Activated CD4-positive, alpha-beta T cell treated with anti-CD3 and anti-CD28 coated beads for 36 hours (primary cell): ENCODE measurements at regions not wholly inside any gene's neighbourhood (a gene's known extent, or its start where the extent isn't known, plus 50 kb on each side); places are given as distances from the start of the nearest gene placed in this dataset.

ENCODE experiments used
- ATAC-seq: fragments of 200-7000 bp; cut with Tn5 transposase; one replicate; pipeline ENCODE4 v1.10.0; 2021; ENCODE audit warnings: mild to moderate bottlenecking, moderate library complexity
- CTCF ChIA-PET: fragments of 350-600 bp; sonication (Branson Sonifier 250); formaldehyde crosslinking; loops from one replicate; lab custom pipeline; 2021; ENCODE audit warnings: antibody characterized with exemption; lab: Charles Lee
- POLR2A ChIA-PET: fragments of 350-600 bp; sonication (Branson Sonifier 250); formaldehyde crosslinking; loops from one replicate; lab custom pipeline; 2021; ENCODE audit warnings: antibody characterized with exemption, inconsistent platforms; lab: Charles Lee
- DNase-seq: peaks from one replicate; pipeline ENCODE4 v3.0.0-alpha.2; 2020
- H3K27ac Mint-ChIP-seq: one replicate; pipeline ENCODE4 v1.8.0; 2021; ENCODE audit warnings: mixed read lengths
- H3K27me3 Mint-ChIP-seq: one replicate; pipeline ENCODE4 v1.8.0; 2021; ENCODE audit warnings: mixed read lengths
- H3K36me3 Mint-ChIP-seq: one replicate; pipeline ENCODE4 v1.8.0; 2021; ENCODE audit warnings: low read depth, mixed read lengths
- H3K4me1 Mint-ChIP-seq: one replicate; pipeline ENCODE4 v1.8.0; 2021; ENCODE audit warnings: mixed read lengths
- H3K4me3 Mint-ChIP-seq: one replicate; pipeline ENCODE4 v1.8.0; 2021; ENCODE audit warnings: mild to moderate bottlenecking, moderate library complexity, mixed read lengths
- H3K9me3 Mint-ChIP-seq: one replicate; pipeline ENCODE4 v1.8.0; 2021; ENCODE audit warnings: low read depth, mixed read lengths
- intact Hi-C, 2 experiments: fragments of 100-400 bp; cut with DNase I in 1 of 2; cut with micrococcal nuclease in 1 of 2; formaldehyde crosslinking; loops; one replicate each; pipeline versions ENCODE4 v1.14.2 to v1.15.1; 2022 to 2024; cut with DNase I, micrococcal nuclease

GRCh38 chr3:40593351-40593750, 68.6 kb downstream of the ZNF621 start:
- H3K4me1 Mint-ChIP-seq = peaks cover 3% of the 10 kb centered on the region
- intact Hi-C loops = no loop called here
- POLR2A ChIA-PET = no interaction called here
- peaks cover 16% of the 10 kb centered on the region for H3K27me3 Mint-ChIP-seq
- no peaks in the 10 kb centered on the region for H3K36me3 Mint-ChIP-seq
- H3K9me3 Mint-ChIP-seq = no peaks in the 10 kb centered on the region
- H3K4me3 Mint-ChIP-seq = no peak overlapping the region
- CTCF ChIA-PET = interaction anchor here (1.0 kb wide), 1 partner anchor 9 kb away, joined by 3 read pairs; no protein-coding TSS in a partner anchor
- H3K27ac Mint-ChIP-seq = no peak overlapping the region
- no peak for DNase-seq
- ATAC-seq = no peak

GRCh38 chr3:40597441-40597840, 72.7 kb downstream of the ZNF621 start:
- Mint-ChIP-seq H3K4me3 (no peak overlapping the region), H3K27ac (no peak overlapping the region), H3K4me1 (peaks cover 7% of the 10 kb centered on the region), H3K27me3 (peaks cover 25% of the 10 kb centered on the region), H3K9me3 (no peaks in the 10 kb centered on the region), H3K36me3 (no peaks in the 10 kb centered on the region)
- ATAC-seq (peak; percentile 74), DNase-seq (peak; percentile 13)
- POLR2A ChIA-PET = interaction anchor here (0.6 kb wide), 1 partner anchor 109 kb away, joined by 3 read pairs; no protein-coding TSS in a partner anchor
- intact Hi-C loops = no loop called here
- CTCF ChIA-PET = no interaction called here

GRCh38 chr3:40598338-40598737, 73.6 kb downstream of the ZNF621 start:
- Mint-ChIP-seq H3K27ac (no peak overlapping the region), H3K4me3 (no peak overlapping the region), H3K27me3 (peaks cover 25% of the 10 kb centered on the region), H3K9me3 (no peaks in the 10 kb centered on the region), H3K4me1 (peaks cover 7% of the 10 kb centered on the region), H3K36me3 (no peaks in the 10 kb centered on the region)
- ChIA-PET CTCF (interaction anchor here (0.9 to 1.1 kb wide), 2 partner anchors 13 to 16 kb away, joined by 3 read pairs; no protein-coding TSS in a partner anchor), POLR2A (no interaction called here)
- intact Hi-C loops = no loop called here
- ATAC-seq (peak; percentile 30), DNase-seq (no peak)

- Mint-ChIP-seq H3K36me3 (no peaks in the 10 kb centered on the region), H3K4me3 (no peak overlapping the region), H3K27me3 (peaks cover 24% of the 10 kb centered on the region), H3K4me1 (peaks cover 7% of the 10 kb centered on the region), H3K27ac (no peak overlapping the region), H3K9me3 (no peaks in the 10 kb centered on the region)
- ATAC-seq (no peak), DNase-seq (no peak)
- ChIA-PET POLR2A (no interaction called here), CTCF (interaction anchor here (1.1 kb wide), 1 partner anchor 12 kb away, joined by 3 read pairs; no protein-coding TSS in a partner anchor)
- intact Hi-C loops = no loop called here
Measured at GRCh38 chr3:40598962-40599361, 74.2 kb downstream of the ZNF621 start.

GRCh38 chr3:40602778-40603385, 78.1 kb downstream of the ZNF621 start:
- CTCF ChIA-PET = interaction anchor here (0.7 to 1.5 kb wide), 3 partner anchors 8 to 88 kb away, joined by 3 read pairs; no protein-coding TSS in a partner anchor
- DNase-seq = no peak
- Mint-ChIP-seq H3K9me3 (no peaks in the 10 kb centered on the region), H3K36me3 (no peaks in the 10 kb centered on the region), H3K27ac (no peak overlapping the region), H3K27me3 (peaks cover 25% of the 10 kb centered on the region), H3K4me1 (peaks cover 4% of the 10 kb centered on the region), H3K4me3 (no peak overlapping the region)
- no peak for ATAC-seq
- POLR2A ChIA-PET = no interaction called here
- intact Hi-C loops = no loop called here

GRCh38 chr3:40605960-40606359, 81.2 kb downstream of the ZNF621 start:
- H3K9me3 Mint-ChIP-seq = no peaks in the 10 kb centered on the region
- no peak overlapping the region for H3K27ac Mint-ChIP-seq
- POLR2A ChIA-PET = no interaction called here
- no peak overlapping the region for H3K4me3 Mint-ChIP-seq
- ATAC-seq (no peak), DNase-seq (no peak)
- H3K36me3 Mint-ChIP-seq = no peaks in the 10 kb centered on the region
- intact Hi-C loops = no loop called here
- CTCF ChIA-PET = interaction anchor here (1.0 to 1.8 kb wide), 2 partner anchors 26 to 1277 kb away, joined by 3 to 7 read pairs; no protein-coding TSS in a partner anchor
- H3K27me3 Mint-ChIP-seq = peaks cover 18% of the 10 kb centered on the region
- H3K4me1 Mint-ChIP-seq = no peaks in the 10 kb centered on the region

- Mint-ChIP-seq H3K4me3 (no peak overlapping the region), H3K36me3 (no peaks in the 10 kb centered on the region), H3K27me3 (peaks cover 21% of the 10 kb centered on the region), H3K9me3 (no peaks in the 10 kb centered on the region), H3K27ac (no peak overlapping the region), H3K4me1 (no peaks in the 10 kb centered on the region)
- DNase-seq = no peak
- POLR2A ChIA-PET = no interaction called here
- intact Hi-C loops = no loop called here
- ATAC-seq = peak; percentile 16
- CTCF ChIA-PET = no interaction called here
Measured at GRCh38 chr3:40608091-40608490, 83.3 kb downstream of the ZNF621 start.

- Mint-ChIP-seq H3K4me1 (no peaks in the 10 kb centered on the region), H3K36me3 (no peaks in the 10 kb centered on the region), H3K4me3 (no peak overlapping the region), H3K27me3 (peaks cover 36% of the 10 kb centered on the region), H3K27ac (no peak overlapping the region), H3K9me3 (no peaks in the 10 kb centered on the region)
- POLR2A ChIA-PET = no interaction called here
- CTCF ChIA-PET = interaction anchor here (0.5 to 1.2 kb wide), 2 partner anchors 33 to 1158 kb away, joined by 3 to 4 read pairs; no protein-coding TSS in a partner anchor
- DNase-seq (no peak), ATAC-seq (no peak)
- intact Hi-C loops = no loop called here
Measured at GRCh38 chr3:40613306-40613705, 88.5 kb downstream of the ZNF621 start.

GRCh38 chr3:40615110-40615915, 90.6 kb downstream of the ZNF621 start:
- Mint-ChIP-seq H3K4me3 (no peak overlapping the region), H3K9me3 (no peaks in the 10 kb centered on the region), H3K27me3 (peaks cover 32% of the 10 kb centered on the region), H3K36me3 (no peaks in the 10 kb centered on the region), H3K4me1 (no peaks in the 10 kb centered on the region), H3K27ac (no peak overlapping the region)
- ChIA-PET POLR2A (no interaction called here), CTCF (no interaction called here)
- no peak for ATAC-seq
- intact Hi-C loops = no loop called here
- DNase-seq = no peak

GRCh38 chr3:40615918-40616819, 91.4 kb downstream of the ZNF621 start:
- Mint-ChIP-seq H3K4me1 (no peaks in the 10 kb centered on the region), H3K27me3 (peaks cover 34% of the 10 kb centered on the region), H3K36me3 (no peaks in the 10 kb centered on the region), H3K9me3 (no peaks in the 10 kb centered on the region), H3K4me3 (no peak overlapping the region), H3K27ac (no peak overlapping the region)
- ATAC-seq (no peak), DNase-seq (no peak)
- intact Hi-C loops = no loop called here
- CTCF ChIA-PET = interaction anchor here (0.6 kb wide), 1 partner anchor 28 kb away, joined by 4 read pairs; no protein-coding TSS in a partner anchor
- POLR2A ChIA-PET = no interaction called here

- intact Hi-C loops = no loop called here
- DNase-seq (no peak), ATAC-seq (no peak)
- POLR2A ChIA-PET = no interaction called here
- Mint-ChIP-seq H3K27me3 (peaks cover 28% of the 10 kb centered on the region), H3K36me3 (no peaks in the 10 kb centered on the region), H3K27ac (no peak overlapping the region), H3K4me3 (no peak overlapping the region), H3K9me3 (no peaks in the 10 kb centered on the region), H3K4me1 (no peaks in the 10 kb centered on the region)
- CTCF ChIA-PET = no interaction called here
Measured at GRCh38 chr3:40617084-40617483, 92.3 kb downstream of the ZNF621 start.
